Gastroesophageal sphincter (tissue), 3 donors: ENCODE measurements at regions not wholly inside any gene's neighbourhood (a gene's known extent, or its start where the extent isn't known, plus 50 kb on each side); places are given as distances from the start of the nearest gene placed in this dataset.

Source experiments
- CTCF ChIP-seq, 4 experiments: fragments of 200-600 bp in 2 of 4; fragments of 450-650 bp in 2 of 4; sonication (generic) in 1 of 4; IDR thresholded peaks; one replicate each; pipeline ENCODE4 v1.5.1; 2017 to 2019; ENCODE audit warnings: antibody characterized with exemption in 4 of 4, mild to moderate bottlenecking in 2 of 4, moderate library complexity in 2 of 4
- EP300 ChIP-seq: sonication (generic); formaldehyde crosslinking; IDR thresholded peaks from one replicate; pipeline ENCODE4 v1.6.1; 2017; ENCODE audit warnings: antibody characterized with exemption, mild to moderate bottlenecking
- POLR2A ChIP-seq, 2 donors: fragments of 450-650 bp; IDR thresholded peaks; one replicate each; pipeline ENCODE4 v1.6.1; 2017; ENCODE audit warnings: antibody characterized with exemption in 2 of 2, mild to moderate bottlenecking in 2 of 2, moderate library complexity in 1 of 2

- TF ChIP-seq EP300 (no peak), CTCF (IDR thresholded peaks at IDR 0.05) (no peak), POLR2A (IDR thresholded peaks at IDR 0.05) (no peak)
These were observed 76.9 kb downstream of the CD24 start for GRCh38 chr6:106897580-106897979.
